ENCODE measurements at regions not wholly inside any gene's neighbourhood (a gene's known extent, or its start where the extent isn't known, plus 50 kb on each side); places are given as distances from the start of the nearest gene placed in this dataset.
"Not testable (repeated sequence)": the region's sequence is repeated elsewhere in the genome, so short reads cannot be mapped to it uniquely, and the experiment has no call there.

DNA sequence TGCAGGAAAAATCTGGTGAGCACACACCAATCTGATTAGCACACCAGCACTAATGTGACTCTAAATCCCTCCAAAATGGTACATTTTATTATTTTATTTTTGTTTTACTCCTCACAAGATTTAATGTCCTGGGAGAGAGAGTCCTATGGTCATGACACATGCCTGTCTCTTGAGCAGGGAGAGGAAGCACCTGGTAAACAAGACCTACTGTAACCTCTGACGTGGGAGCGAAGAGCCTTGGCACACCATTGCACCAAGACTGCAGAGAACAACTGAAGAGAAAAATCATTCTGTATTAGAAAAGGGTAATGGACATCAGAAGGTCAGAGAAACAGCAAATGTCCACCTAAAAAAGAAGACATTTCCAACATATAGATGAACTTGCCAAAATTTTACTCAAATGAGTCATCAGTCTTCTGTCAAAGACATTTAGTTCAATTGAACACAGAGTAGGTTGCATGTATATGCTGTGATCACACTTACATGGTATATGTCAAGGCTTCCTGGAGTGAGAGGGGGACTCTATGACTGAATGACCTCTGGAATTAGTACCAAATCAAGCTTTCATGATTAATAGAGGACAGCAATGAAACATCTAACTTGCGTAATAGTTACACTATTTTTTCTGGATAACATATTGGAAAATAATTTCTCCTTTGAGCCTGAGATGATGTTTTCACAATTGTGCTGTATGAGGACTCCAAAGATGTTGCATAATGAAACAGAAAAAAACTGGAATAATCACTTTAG, 186.9 kb upstream of the FLRT2 start:
- no peaks in the 10 kb centered on the region for H3K9me3 ChIP-seq
- intact Hi-C loops (cut with DNase I) = no loop called here
- no peaks in the 10 kb centered on the region for H3K36me3 ChIP-seq
- TF ChIP-seq POLR2A (IDR thresholded peaks at IDR 0.05) (no peak), EP300 (IDR thresholded peaks at IDR 0.05) (no peak)
- TF ChIP-seq, protein P1, sequence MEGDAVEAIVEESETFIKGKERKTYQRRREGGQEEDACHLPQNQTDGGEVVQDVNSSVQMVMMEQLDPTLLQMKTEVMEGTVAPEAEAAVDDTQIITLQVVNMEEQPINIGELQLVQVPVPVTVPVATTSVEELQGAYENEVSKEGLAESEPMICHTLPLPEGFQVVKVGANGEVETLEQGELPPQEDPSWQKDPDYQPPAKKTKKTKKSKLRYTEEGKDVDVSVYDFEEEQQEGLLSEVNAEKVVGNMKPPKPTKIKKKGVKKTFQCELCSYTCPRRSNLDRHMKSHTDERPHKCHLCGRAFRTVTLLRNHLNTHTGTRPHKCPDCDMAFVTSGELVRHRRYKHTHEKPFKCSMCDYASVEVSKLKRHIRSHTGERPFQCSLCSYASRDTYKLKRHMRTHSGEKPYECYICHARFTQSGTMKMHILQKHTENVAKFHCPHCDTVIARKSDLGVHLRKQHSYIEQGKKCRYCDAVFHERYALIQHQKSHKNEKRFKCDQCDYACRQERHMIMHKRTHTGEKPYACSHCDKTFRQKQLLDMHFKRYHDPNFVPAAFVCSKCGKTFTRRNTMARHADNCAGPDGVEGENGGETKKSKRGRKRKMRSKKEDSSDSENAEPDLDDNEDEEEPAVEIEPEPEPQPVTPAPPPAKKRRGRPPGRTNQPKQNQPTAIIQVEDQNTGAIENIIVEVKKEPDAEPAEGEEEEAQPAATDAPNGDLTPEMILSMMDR (IDR thresholded peaks at IDR 0.05) = no peak
- H3K4me1 ChIP-seq (ENCODE audit: insufficient read depth) = no peaks in the 10 kb centered on the region
- WGBS, 3 donors = 70 to 90% (median 73%) methylated on average over 3 of the region's 3 CpGs
- no peaks in the 10 kb centered on the region for H3K27me3 ChIP-seq
- no peak overlapping the region for H3K27ac ChIP-seq
- no peak for DNase-seq
- H3K4me3 ChIP-seq = no peak overlapping the region

DNA sequence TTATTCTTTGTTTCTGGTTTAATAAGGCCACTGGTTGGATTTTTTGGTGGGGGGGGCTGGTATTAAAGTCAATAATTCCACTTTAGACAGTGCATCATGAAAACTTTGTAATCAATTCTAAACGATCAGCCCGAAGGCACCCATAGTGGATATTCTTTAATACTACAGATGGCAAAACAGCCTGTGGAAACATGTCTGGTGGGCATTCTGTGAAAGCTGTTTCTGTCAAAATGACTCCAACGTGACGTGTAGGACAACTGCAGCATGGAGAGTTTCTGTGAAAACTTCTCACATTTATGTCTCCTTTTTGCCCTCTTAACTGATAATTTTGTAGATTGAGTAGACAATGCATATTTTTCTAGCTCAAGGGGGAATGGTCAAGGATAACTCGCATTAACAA, 185.8 kb upstream of the FLRT2 start:
- no peak for DNase-seq
- Histone ChIP-seq H3K4me3 (no peak overlapping the region), H3K27me3 (no peaks in the 10 kb centered on the region), H3K27ac (no peak overlapping the region), H3K36me3 (no peaks in the 10 kb centered on the region), H3K4me1 (ENCODE audit: insufficient read depth) (no peaks in the 10 kb centered on the region), H3K9me3 (no peaks in the 10 kb centered on the region)
- intact Hi-C loops (cut with DNase I) = no loop called here
- 88 to 91% (median 89%) methylated on average over 5 of the region's 5 CpGs for whole genome bisulfite sequencing, 3 donors
- no peak for TF ChIP-seq POLR2A (IDR thresholded peaks at IDR 0.05)
- TF ChIP-seq EP300 (IDR thresholded peaks at IDR 0.05) = no peak
- TF ChIP-seq, protein P1 (IDR thresholded peaks at IDR 0.05) = no peak

DNA sequence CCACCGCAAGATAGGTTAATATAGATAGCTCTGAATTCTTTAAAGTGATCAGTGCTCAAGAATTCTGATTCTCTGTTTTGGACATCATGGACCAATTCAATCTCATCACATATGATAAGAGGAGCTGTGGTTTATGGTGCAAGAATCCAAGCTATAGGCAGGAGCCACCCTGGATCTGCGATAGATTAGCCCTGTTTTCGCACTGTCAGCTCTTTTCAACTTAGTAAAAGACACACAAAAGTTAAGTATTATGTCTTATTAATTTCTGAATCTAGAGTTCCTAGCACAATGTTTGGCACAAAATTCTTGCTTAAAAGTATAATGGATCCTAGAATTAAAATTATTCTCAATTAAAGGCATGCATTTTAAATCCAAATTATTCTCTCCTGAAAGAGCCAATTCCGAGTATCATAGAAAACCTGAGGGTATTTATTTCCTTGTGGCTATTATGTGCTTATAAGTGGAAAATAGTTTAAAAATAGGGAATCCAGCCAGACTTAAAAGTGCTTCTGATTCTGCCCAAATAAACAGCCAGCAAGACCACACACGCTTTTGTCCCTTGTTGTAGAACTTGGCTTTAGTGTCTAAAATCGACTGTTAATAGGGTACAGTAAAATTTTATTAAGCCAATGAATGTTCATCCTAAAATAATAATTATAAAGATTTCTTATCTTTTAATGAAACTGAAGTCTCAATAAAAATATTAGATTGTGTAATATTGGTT, 184.9 kb upstream of the FLRT2 start:
- 48 to 68% (median 56%) methylated on average over 6 of the region's 6 CpGs for WGBS, 3 donors
- DNase-seq = no peak
- Histone ChIP-seq H3K4me3 (no peak overlapping the region), H3K9me3 (no peaks in the 10 kb centered on the region), H3K27me3 (no peaks in the 10 kb centered on the region), H3K4me1 (ENCODE audit: insufficient read depth) (no peaks in the 10 kb centered on the region), H3K27ac (no peak overlapping the region), H3K36me3 (no peaks in the 10 kb centered on the region)
- intact Hi-C loops (cut with DNase I) = no loop called here
- TF ChIP-seq, protein P1 (IDR thresholded peaks at IDR 0.05) = no peak
- TF ChIP-seq POLR2A (IDR thresholded peaks at IDR 0.05) = no peak
- TF ChIP-seq EP300 (IDR thresholded peaks at IDR 0.05) = no peak

DNA sequence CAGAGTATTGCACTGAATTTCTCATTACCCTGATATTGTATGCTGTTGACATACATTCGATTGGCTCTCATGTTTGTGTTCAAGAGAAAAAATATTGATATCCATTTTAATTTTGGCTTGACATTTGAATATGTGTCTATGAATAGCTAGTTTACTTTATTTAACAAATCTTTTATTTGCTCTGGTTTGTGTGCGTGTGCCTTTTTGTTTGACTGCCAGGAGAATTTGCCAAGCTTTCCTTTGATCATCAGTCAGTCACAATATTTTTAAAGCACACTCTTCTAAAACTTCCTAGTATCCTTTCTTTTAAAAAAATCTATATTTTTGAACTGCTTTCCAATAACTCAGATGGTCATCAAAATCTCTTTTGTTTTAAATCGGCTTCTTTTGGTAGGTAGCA, 179.3 kb upstream of the FLRT2 start:
- Histone ChIP-seq H3K27me3 (no peaks in the 10 kb centered on the region), H3K4me1 (ENCODE audit: insufficient read depth) (no peaks in the 10 kb centered on the region), H3K36me3 (no peaks in the 10 kb centered on the region), H3K27ac (no peak overlapping the region), H3K9me3 (no peaks in the 10 kb centered on the region), H3K4me3 (no peak overlapping the region)
- WGBS, 3 donors = 69 to 81% (median 78%) methylated on average over 3 of the region's 3 CpGs
- DNase-seq = no peak
- intact Hi-C loops (cut with DNase I) = no loop called here
- TF ChIP-seq, protein P1 (IDR thresholded peaks at IDR 0.05) = no peak
- no peak for TF ChIP-seq EP300 (IDR thresholded peaks at IDR 0.05)
- TF ChIP-seq POLR2A (IDR thresholded peaks at IDR 0.05) = no peak

DNA sequence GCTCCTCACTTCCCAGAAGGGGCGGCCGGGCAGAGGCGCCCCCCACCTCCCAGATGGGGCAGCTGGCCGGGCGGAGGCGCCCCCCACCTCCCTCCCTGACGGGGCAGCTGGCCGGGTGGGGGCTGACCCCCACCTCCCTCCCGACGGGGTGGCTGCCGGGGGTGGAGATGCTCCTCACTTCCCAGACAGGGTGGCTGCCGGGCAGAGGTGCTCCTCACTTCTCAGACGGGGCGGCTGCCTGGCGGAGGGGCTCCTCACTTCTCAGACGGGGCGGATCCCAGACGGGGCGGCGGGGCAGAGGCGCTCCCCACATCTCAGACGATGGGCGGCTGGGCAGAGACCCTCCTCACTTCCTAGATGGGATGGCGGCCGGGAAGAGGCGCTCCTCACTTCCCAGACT, 177.4 kb upstream of the FLRT2 start:
- H3K27ac ChIP-seq; H3K4me3 ChIP-seq; DNase-seq; H3K4me1 ChIP-seq (ENCODE audit: insufficient read depth); H3K9me3 ChIP-seq; H3K27me3 ChIP-seq; intact Hi-C loops (cut with DNase I); H3K36me3 ChIP-seq: not testable (repeated sequence)
- 94 to 98% (median 96%) methylated on average over 11 to 26 of the region's 26 CpGs for WGBS, 3 donors

Measured in ovary (tissue), 7 donors.